K562 (cell line): ENCODE measurements at regions not wholly inside any gene's neighbourhood (a gene's known extent, or its start where the extent isn't known, plus 50 kb on each side); places are given as distances from the start of the nearest gene placed in this dataset.
A peak's percentile ranks its signal among the peaks of the same experiment; 100 is the strongest.

Source experiments
- ATAC-seq: fragments of 200-7000 bp; cut with Tn5 transposase; 3 replicates; pipeline ENCODE4 v1.9.1; 2020; ENCODE audit warnings: moderate library complexity
- BruUV-seq: library from RNA; stranded (reverse); fragments of 400-500 nt; replicated peaks from 2 replicates; lab custom pipeline; 2021; lab: Mats Ljungman, UMichigan
- CTCF ChIA-PET: fragments of 300-600 bp; formaldehyde crosslinking; extraction: SDS; loops from one replicate; lab custom pipeline; 2021; ENCODE audit warnings: low intra/inter-chr PET ratio; lab: Yijun Ruan, JAX
- POLR2A ChIA-PET: fragments of 300-600, 350-650 bp; sonication (Branson Sonifier 250); formaldehyde crosslinking; extraction: SDS; loops from one replicate; lab custom pipeline; 2021; ENCODE audit warnings: antibody characterized with exemption, inconsistent platforms; lab: Yijun Ruan, JAX
- DNase-seq, 4 experiments: peaks; one replicate each; pipeline versions ENCODE4 v3.0.0 to v3.0.0-alpha.2; 2011 to 2018; ENCODE audit warnings: low spot score in 3 of 4, mixed read lengths in 3 of 4; ENCODE audit errors: extremely low read depth in 1 of 4
- FAIRE-seq: peaks from 2 replicates; lab custom pipeline; 2011; peaks lifted over from hg19 to GRCh38; lab: Jason Lieb, UNC
- H2AFZ ChIP-seq: 2 replicates; pipeline ENCODE4 v1.6.0; 2011; ENCODE audit warnings: low read depth, low read length, control low read depth, inconsistent platforms
- H3K27ac ChIP-seq: fragments of 200-600 bp; 3 replicates; pipeline ENCODE4 v1.8.0; 2011; ENCODE audit warnings: low read depth, mild to moderate bottlenecking, control low read depth, inconsistent platforms, low read length, moderate library complexity, mixed read lengths; ENCODE audit errors: extremely low read depth
- H3K27me3 ChIP-seq, 2 experiments: fragments of 300-600 bp in 1 of 2; 2 replicates in 1 of 2; 3 replicates in 1 of 2; pipeline versions ENCODE4 v1.6.0 to v1.8.0; 2011; ENCODE audit warnings: inconsistent platforms in 2 of 2, low read length in 2 of 2, mild to moderate bottlenecking in 1 of 2, mixed read lengths in 1 of 2, moderate library complexity in 1 of 2; ENCODE audit not compliant: control insufficient read depth in 2 of 2, insufficient read depth in 2 of 2
- H3K36me3 ChIP-seq: fragments of 300-600 bp; 3 replicates; pipeline ENCODE4 v1.8.0; 2011; ENCODE audit warnings: mild to moderate bottlenecking, low read length, inconsistent platforms; ENCODE audit not compliant: control insufficient read depth, insufficient read depth
- H3K4me1 ChIP-seq, 2 experiments: fragments of 200-600 bp in 1 of 2; replicated peaks in 1 of 2; 2 replicates in 1 of 2; 3 replicates in 1 of 2; pipeline versions ENCODE4 v1.5.1 to v1.8.0; 2011; ENCODE audit warnings: inconsistent platforms in 2 of 2, low read length in 2 of 2, mild to moderate bottlenecking in 1 of 2, mixed read lengths in 1 of 2, moderate library complexity in 1 of 2; ENCODE audit not compliant: control insufficient read depth in 2 of 2, insufficient read depth in 2 of 2
- H3K4me2 ChIP-seq: 2 replicates; pipeline ENCODE4 v1.6.1; 2011; ENCODE audit warnings: low read length, control low read depth, inconsistent platforms, mixed read lengths; ENCODE audit not compliant: insufficient read depth
- H3K4me3 ChIP-seq: fragments of 200-600 bp; sonication (generic), shearing (Covaris generic); 2 replicates; pipeline ENCODE4 v1.5.1; 2016; ENCODE audit warnings: control low read depth, inconsistent platforms
- H3K79me2 ChIP-seq: fragments of 200-600 bp; 3 replicates; pipeline ENCODE4 v1.8.0; 2011; ENCODE audit warnings: low read length, inconsistent platforms; ENCODE audit not compliant: control insufficient read depth, insufficient read depth
- H3K9ac ChIP-seq, 2 experiments: 2 replicates each; pipeline versions ENCODE4 v1.6.0 to v1.6.1; 2011; ENCODE audit warnings: low read depth in 2 of 2, low read length in 2 of 2, control low read depth in 1 of 2, inconsistent platforms in 1 of 2, mild to moderate bottlenecking in 1 of 2, mixed read lengths in 1 of 2; ENCODE audit not compliant: insufficient read depth in 1 of 2
- H3K9me1 ChIP-seq: one replicate; pipeline ENCODE4 v1.6.0; 2011; ENCODE audit warnings: inconsistent platforms, mild to moderate bottlenecking, low read length, moderate library complexity; ENCODE audit not compliant: control insufficient read depth, insufficient read depth
- H3K9me3 ChIP-seq: replicated peaks from 2 replicates; pipeline ENCODE4 v1.5.1; 2011; ENCODE audit warnings: low read depth, low read length, inconsistent platforms; ENCODE audit not compliant: control insufficient read depth, insufficient read depth
- H4K20me1 ChIP-seq: replicated peaks from 2 replicates; pipeline ENCODE4 v1.6.1; 2011; ENCODE audit warnings: low read length, inconsistent platforms, mixed read lengths; ENCODE audit not compliant: control insufficient read depth, insufficient read depth
- CBX5 ChIP-seq: IDR thresholded peaks from 2 replicates; pipeline ENCODE4 v1.6.1; 2014; ENCODE audit warnings: low read depth, borderline replicate concordance
- EZH2 ChIP-seq: IDR thresholded peaks from 2 replicates; pipeline ENCODE4 v1.6.1; 2012; ENCODE audit warnings: low read depth, mild to moderate bottlenecking, inconsistent platforms, low read length, borderline replicate concordance
- FOXJ2 ChIP-seq: fragments of 200-800 bp; sonication (Bioruptor generic); IDR thresholded peaks from 2 replicates; pipeline ENCODE4 v1.6.1; 2016; ENCODE audit warnings: missing genetic modification characterization, missing compliant biosample characterization
- FOXK2 ChIP-seq, 2 experiments: fragments of 450-650 bp; IDR thresholded peaks in 1 of 2; conservative IDR thresholded peaks in 1 of 2; 2 replicates each; pipeline ENCODE4 v1.6.1; 2016; ENCODE audit warnings: low read depth in 2 of 2, mild to moderate bottlenecking in 1 of 2
- FOXM1 ChIP-seq, 2 experiments: fragments of 450-650 bp in 1 of 2; sonication (generic) in 1 of 2; formaldehyde crosslinking in 1 of 2; IDR thresholded peaks; 2 replicates each; pipeline versions ENCODE4 v1.6.1 to v1.9.0; 2017 to 2022; ENCODE audit warnings: low read depth in 2 of 2, mild to moderate bottlenecking in 2 of 2, missing genetic modification reagents in 1 of 2, moderate library complexity in 1 of 2
- KLF16 ChIP-seq: IDR thresholded peaks from 2 replicates; pipeline ENCODE4 v1.6.1; 2016; ENCODE audit warnings: antibody characterized with exemption
- POLR2A ChIP-seq: fragments of 450-650 bp; conservative IDR thresholded peaks from 2 replicates; pipeline ENCODE4 v1.6.1; 2016
- PPARD ChIP-seq: fragments of 250-450 bp; sonication (Bioruptor Pico); IDR thresholded peaks from 2 replicates; pipeline ENCODE4 v1.8.0; 2022; ENCODE audit warnings: inconsistent platforms, mild to moderate bottlenecking, moderate library complexity
- SIRT6 ChIP-seq: IDR thresholded peaks from one replicate; pipeline ENCODE4 v1.6.1; 2012; ENCODE audit warnings: low read depth, mild to moderate bottlenecking, control low read depth, inconsistent platforms, low read length, moderate library complexity
- SIX5 ChIP-seq, 2 experiments: IDR thresholded peaks; 2 replicates each; pipeline ENCODE4 v1.6.1; 2011; ENCODE audit warnings: low read length in 2 of 2, borderline replicate concordance in 1 of 2, low read depth in 1 of 2, mild to moderate bottlenecking in 1 of 2, moderate library complexity in 1 of 2; ENCODE audit not compliant: insufficient read depth in 1 of 2
- SMAD1 ChIP-seq: fragments of 150-350 bp; IDR thresholded peaks from 2 replicates; pipeline ENCODE4 v1.6.1; 2014; ENCODE audit warnings: low read length, low read depth; ENCODE audit not compliant: partially characterized antibody
- TCF3 ChIP-seq: sonication (generic); formaldehyde crosslinking; IDR thresholded peaks from 2 replicates; pipeline ENCODE4 v1.4.0; 2020; ENCODE audit warnings: mild to moderate bottlenecking, missing genetic modification reagents
- ZNF431 ChIP-seq: sonication (generic); formaldehyde crosslinking; IDR thresholded peaks from 2 replicates; pipeline ENCODE4 v1.8.0; 2022; ENCODE audit warnings: mild to moderate bottlenecking, missing genetic modification reagents
- WGBS: fragments of 100-300 bp; shearing (Covaris generic); methylation state at CpG from one replicate; pipeline ENCODE4 v1.1.6; 2016; ENCODE audit warnings: low coverage, mixed read lengths; ENCODE audit not compliant: insufficient coverage; ENCODE audit errors: missing lambda C conversion rate; 5-methylcytosine and 5-hydroxymethylcytosine counted together
- in situ Hi-C: fragments of 300-500 bp; cut with MboI; formaldehyde crosslinking; loops from 4 replicates; pipeline ENCODE4 v1.15.0; 2018; ENCODE audit warnings: inconsistent platforms, mixed read lengths
- intact Hi-C: fragments of 100-400 bp; cut with micrococcal nuclease; formaldehyde crosslinking; loops from 2 replicates; pipeline ENCODE4 v1.14.2; 2022
- TF ChIP-seq, protein P1 (sequence below): sonication (generic); formaldehyde crosslinking; IDR thresholded peaks from 2 replicates; pipeline ENCODE4 v1.8.1; 2023; ENCODE audit warnings: missing genetic modification reagents, mild to moderate bottlenecking, borderline replicate concordance
- TF ChIP-seq, protein P2 (sequence below): fragments of 250-450 bp; sonication (Bioruptor Pico); IDR thresholded peaks from 2 replicates; pipeline ENCODE4 v1.8.0; 2022; ENCODE audit warnings: moderate library complexity, mild to moderate bottlenecking, inconsistent platforms
- TF ChIP-seq, protein P3 (sequence below), 2 experiments: fragments of 250-450 bp in 1 of 2; fragments of 450-650 bp in 1 of 2; sonication (Bioruptor Pico) in 1 of 2; IDR thresholded peaks; 2 replicates each; pipeline versions ENCODE4 v1.6.1 to v1.8.0; 2016 to 2021; ENCODE audit warnings: mild to moderate bottlenecking in 2 of 2, moderate library complexity in 2 of 2, missing compliant biosample characterization in 1 of 2, missing genetic modification characterization in 1 of 2

DNA sequence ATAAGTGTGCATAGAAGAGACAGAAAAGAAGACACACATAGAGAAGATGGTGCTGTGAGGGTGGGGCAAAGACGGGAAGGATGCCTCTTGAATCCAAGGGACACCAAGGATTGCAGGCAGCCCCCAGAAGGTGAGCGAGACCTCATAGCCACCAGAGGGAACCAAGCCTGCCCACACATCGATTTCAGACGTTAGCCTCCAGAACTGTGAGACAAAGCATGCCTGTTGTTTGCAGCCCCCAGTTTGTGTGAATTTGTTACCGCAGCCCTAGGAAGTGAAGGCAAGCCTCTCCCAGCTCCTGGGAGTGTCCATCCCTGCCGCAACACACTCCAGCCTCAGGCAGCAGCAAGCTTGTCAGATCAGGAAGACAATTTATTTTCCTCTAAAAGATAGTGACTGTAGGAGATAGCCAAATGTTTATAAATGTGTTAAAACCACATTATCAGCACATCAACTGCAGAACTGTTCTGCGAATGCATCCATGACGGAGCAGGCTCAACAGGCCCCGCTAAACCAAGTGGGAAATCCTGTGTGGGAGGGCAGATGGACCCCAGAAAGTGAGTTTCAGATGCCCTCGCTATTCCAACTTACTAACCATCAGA is 543.3 kb downstream of the MATN1 start:
- Histone ChIP-seq H3K27ac (no peak overlapping the region), H3K79me2 (no peaks in the 10 kb centered on the region), H3K36me3 (no peaks in the 10 kb centered on the region), H3K4me2 (peak overlapping the region; percentile 61; the same call in 1 of the 2 replicates), H3K9me3 (no peaks in the 10 kb centered on the region), H3K9me1 (no peaks in the 10 kb centered on the region), H3K9ac (peak overlapping the region in 1 of 2 experiments; percentile 24; a peak in 1 of 4 replicates), H4K20me1 (no peaks in the 10 kb centered on the region), H2AFZ (peak overlapping the region; percentile 66), H3K4me1 (peaks cover 20 to 45% of the 10 kb centered on the region in 2 experiments), H3K27me3 (no peaks in the 10 kb centered on the region), H3K4me3 (no peak overlapping the region)
- no TSS peak for BruUV-seq
- intact Hi-C loops: no loop called here
- ATAC-seq (no peak; the same call in 2 of the 3 replicates), FAIRE-seq (peak; percentile 51), DNase-seq (no peak)
- ChIA-PET CTCF (no interaction called here), POLR2A (no interaction called here)
- WGBS: 15% methylated on average over 10 of the region's 10 CpGs
- in situ Hi-C loops: no loop called here
- TF ChIP-seq SIRT6 (no peak), EZH2 (no peak), SMAD1 (no peak), POLR2A (no peak), FOXK2 (conservative IDR thresholded peaks at IDR 0.05 in 1 of 2, IDR thresholded peaks at IDR 0.05 in 1 of 2; ENCODE audit: low read depth in 2 of 2) (no peak), CBX5 (no peak), PPARD (CRISPR knock-in tag) (no peak), SIX5 (IDR thresholded peaks at IDR 0.05; ENCODE audit: borderline replicate concordance in 1 of 2, insufficient read depth in 1 of 2, low read depth in 1 of 2, low read length in 2 of 2) (no peak), FOXM1 (IDR thresholded peaks at IDR 0.05; ENCODE audit: low read depth) (no peak), FOXM1 (CRISPR knock-in tag; IDR thresholded peaks at IDR 0.05; ENCODE audit: low read depth) (no peak), TCF3 (CRISPR knock-in tag) (peak; percentile 13; the same call in 1 of the 2 replicates), KLF16 (no peak), ZNF431 (no peak), FOXJ2 (tag) (0 out of 2 replicates have a peak, but pooled peaks have one; percentile 28)
- TF ChIP-seq, protein P1, sequence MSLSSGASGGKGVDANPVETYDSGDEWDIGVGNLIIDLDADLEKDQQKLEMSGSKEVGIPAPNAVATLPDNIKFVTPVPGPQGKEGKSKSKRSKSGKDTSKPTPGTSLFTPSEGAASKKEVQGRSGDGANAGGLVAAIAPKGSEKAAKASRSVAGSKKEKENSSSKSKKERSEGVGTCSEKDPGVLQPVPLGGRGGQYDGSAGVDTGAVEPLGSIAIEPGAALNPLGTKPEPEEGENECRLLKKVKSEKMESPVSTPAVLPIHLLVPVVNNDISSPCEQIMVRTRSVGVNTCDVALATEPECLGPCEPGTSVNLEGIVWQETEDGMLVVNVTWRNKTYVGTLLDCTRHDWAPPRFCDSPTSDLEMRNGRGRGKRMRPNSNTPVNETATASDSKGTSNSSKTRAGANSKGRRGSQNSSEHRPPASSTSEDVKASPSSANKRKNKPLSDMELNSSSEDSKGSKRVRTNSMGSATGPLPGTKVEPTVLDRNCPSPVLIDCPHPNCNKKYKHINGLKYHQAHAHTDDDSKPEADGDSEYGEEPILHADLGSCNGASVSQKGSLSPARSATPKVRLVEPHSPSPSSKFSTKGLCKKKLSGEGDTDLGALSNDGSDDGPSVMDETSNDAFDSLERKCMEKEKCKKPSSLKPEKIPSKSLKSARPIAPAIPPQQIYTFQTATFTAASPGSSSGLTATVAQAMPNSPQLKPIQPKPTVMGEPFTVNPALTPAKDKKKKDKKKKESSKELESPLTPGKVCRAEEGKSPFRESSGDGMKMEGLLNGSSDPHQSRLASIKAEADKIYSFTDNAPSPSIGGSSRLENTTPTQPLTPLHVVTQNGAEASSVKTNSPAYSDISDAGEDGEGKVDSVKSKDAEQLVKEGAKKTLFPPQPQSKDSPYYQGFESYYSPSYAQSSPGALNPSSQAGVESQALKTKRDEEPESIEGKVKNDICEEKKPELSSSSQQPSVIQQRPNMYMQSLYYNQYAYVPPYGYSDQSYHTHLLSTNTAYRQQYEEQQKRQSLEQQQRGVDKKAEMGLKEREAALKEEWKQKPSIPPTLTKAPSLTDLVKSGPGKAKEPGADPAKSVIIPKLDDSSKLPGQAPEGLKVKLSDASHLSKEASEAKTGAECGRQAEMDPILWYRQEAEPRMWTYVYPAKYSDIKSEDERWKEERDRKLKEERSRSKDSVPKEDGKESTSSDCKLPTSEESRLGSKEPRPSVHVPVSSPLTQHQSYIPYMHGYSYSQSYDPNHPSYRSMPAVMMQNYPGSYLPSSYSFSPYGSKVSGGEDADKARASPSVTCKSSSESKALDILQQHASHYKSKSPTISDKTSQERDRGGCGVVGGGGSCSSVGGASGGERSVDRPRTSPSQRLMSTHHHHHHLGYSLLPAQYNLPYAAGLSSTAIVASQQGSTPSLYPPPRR (CRISPR knock-in tag): no peak
- TF ChIP-seq, protein P2, sequence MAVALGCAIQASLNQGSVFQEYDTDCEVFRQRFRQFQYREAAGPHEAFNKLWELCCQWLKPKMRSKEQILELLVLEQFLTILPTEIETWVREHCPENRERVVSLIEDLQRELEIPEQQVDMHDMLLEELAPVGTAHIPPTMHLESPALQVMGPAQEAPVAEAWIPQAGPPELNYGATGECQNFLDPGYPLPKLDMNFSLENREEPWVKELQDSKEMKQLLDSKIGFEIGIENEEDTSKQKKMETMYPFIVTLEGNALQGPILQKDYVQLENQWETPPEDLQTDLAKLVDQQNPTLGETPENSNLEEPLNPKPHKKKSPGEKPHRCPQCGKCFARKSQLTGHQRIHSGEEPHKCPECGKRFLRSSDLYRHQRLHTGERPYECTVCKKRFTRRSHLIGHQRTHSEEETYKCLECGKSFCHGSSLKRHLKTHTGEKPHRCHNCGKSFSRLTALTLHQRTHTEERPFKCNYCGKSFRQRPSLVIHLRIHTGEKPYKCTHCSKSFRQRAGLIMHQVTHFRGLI (CRISPR knock-in tag): no peak
- TF ChIP-seq, protein P3, sequence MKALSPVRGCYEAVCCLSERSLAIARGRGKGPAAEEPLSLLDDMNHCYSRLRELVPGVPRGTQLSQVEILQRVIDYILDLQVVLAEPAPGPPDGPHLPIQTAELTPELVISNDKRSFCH (CRISPR knock-in tag; IDR thresholded peaks at IDR 0.05): no peak
- TF ChIP-seq, protein P3 (tag; IDR thresholded peaks at IDR 0.05): no peak
